CD1c-positive myeloid dendritic cell (primary cell): ENCODE measurements at regions not wholly inside any gene's neighbourhood (a gene's known extent, or its start where the extent isn't known, plus 50 kb on each side); places are given as distances from the start of the nearest gene placed in this dataset.

Source experiments
- DNase-seq: peaks from one replicate; pipeline ENCODE4 v3.0.0-alpha.2; 2016; ENCODE audit errors: extremely low spot score

- DNase-seq: no peak
These were observed 123.7 kb upstream of the NCK2 start for GRCh38 chr2:105621038-105621437.

GRCh38 chr2:105618351-105618659 lies 126.4 kb upstream of the NCK2 start:
- no peak for DNase-seq

DNA sequence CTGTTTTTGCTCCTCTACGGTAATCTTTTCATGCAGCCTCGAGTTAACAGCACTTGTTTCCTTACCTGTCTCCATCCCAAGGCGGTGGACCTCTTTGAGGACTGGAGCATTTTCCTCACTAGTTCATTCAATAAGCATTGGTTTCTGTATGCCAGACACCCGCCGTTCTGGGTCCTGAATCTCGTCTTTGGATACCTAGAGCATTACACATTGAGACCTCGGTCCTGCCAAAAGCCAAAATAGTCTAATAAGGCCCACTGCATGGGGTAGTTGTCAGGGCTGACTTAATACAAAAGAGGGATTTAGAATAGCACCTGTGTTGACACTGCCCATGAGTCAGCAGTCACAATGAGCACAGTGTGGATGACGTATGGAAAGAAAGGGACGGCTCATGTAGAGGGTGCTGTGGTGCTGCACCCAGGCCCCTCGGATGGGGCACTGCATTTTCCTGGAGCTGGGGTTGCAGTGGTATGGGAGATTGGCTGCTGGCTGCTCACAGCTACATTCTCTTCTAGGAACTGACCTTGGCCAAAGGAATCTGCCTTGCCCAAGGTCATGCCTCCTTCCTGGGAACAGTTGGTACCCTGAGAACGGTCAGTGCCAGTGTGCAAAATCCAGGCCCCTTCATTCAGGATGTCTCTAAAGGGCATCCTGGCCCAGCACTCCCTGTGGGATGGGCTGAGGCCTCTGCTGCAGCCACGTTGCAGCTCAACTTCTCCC lies 126.9 kb upstream of the NCK2 start:
- DNase-seq: no peak

GRCh38 chr2:105615305-105615704 lies 129.4 kb upstream of the NCK2 start:
- DNase-seq: no peak

DNA sequence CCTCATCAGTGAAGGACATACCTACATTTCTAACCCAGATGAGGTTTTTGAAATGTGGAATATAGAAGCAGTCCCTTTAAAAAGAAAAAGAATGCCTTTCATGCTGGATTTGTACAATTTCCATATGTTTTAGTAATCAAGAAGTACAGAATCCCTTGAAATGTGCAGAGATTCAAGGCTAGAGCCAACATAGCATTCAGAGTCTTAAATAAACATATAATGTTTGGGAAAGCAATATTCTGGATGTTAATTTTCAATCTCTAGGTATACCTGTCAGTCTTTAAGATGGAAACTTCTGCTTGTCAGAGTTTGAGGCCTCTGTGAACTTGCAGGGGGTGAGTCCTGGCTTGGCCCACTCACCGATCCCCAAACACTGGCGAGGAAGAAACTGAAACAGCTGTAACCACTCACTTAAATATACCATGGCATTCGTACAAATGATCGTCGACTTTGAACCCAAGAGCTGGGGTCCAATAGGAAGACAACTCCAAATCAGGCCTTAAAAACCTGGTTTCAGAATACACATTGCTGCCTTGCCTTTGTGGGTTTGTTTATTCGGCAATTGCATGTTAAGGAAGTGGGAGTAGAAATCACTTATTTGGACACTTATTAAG lies 132.8 kb upstream of the NCK2 start:
- DNase-seq: no peak

- DNase-seq: no peak
These were observed 133.4 kb upstream of the NCK2 start for GRCh38 chr2:105611333-105611637.

DNA sequence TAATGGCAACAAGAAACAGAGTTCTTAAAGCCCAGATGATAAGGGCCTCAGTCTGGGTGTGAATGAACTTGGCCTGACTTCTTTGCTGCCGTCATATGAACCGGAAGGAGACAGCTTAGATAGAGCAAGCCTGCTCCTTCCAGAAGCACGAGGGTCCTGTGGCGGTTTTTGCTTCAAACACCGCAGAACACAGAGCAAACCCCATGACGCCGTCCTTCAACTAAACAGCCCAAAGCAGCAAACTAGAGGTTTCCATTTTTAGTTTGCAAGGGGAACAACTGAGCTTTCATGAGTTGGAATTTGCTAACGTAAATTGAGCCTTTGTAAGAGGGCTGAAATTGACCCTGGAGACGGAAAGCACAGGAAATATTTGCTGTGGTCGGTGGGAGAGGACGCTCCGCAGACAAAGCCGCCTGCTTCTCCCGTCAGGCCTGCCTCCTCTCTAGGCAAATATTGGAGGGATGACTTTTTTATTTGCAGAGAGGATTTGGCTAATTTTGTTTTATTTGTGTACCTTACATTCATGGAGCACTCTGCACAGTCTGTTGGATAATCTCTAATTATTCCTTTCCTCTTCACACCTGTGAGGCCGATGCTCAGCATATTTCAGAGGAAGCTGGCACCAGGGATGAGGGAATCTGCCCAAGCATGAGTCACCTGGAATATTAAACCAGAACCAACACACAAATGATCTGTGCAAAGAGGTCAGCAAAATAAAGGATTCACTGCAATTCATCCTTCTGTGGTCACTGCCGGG lies 134.0 kb upstream of the NCK2 start:
- no peak for DNase-seq

- no peak for DNase-seq
These were observed 134.8 kb upstream of the NCK2 start for GRCh38 chr2:105609746-105610402.

- DNase-seq: no peak
These were observed 136.7 kb upstream of the NCK2 start for GRCh38 chr2:105607920-105608504.

- no peak for DNase-seq
These were observed 138.6 kb upstream of the NCK2 start for GRCh38 chr2:105606081-105606480.

GRCh38 chr2:105604938-105605337 lies 139.8 kb upstream of the NCK2 start:
- DNase-seq: no peak

- no peak for DNase-seq
These were observed 143.5 kb upstream of the NCK2 start for GRCh38 chr2:105600949-105601794.

DNA sequence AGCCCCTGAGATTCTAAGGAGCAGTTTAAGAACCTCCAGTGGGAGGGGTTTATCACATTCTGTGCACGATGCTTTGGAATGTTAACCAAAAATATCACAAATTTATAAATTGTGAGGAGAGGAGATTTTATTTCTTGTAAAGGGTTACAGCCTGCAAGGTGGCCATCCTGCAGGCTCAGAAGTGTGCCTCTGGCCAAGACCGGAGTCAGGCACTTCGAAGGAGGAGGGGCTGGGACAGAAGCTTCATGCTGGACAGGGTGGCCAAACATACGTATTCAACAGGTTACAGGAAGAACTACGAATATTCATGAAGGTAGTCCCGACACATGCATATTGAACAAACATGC lies 144.1 kb upstream of the NCK2 start:
- DNase-seq: no peak

DNA sequence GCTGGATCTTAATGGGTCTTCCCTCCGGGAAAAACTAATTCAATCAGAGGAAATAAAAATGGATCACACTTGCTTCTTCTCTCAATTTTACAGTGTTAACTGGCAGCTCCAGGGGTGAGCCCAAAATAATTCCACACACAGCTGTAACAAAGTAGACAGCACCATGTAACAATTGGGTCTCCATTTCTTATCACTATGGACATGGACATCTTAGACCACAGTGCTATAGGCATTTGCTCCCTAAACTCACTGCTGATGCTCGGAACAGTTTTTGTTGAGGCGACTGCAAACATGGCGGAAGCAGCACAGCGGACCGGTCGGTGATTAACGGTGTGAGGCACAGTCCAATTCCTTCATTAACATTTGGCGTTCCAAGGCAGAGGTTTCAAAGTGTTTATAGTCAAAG lies 144.7 kb upstream of the NCK2 start:
- no peak for DNase-seq

DNA sequence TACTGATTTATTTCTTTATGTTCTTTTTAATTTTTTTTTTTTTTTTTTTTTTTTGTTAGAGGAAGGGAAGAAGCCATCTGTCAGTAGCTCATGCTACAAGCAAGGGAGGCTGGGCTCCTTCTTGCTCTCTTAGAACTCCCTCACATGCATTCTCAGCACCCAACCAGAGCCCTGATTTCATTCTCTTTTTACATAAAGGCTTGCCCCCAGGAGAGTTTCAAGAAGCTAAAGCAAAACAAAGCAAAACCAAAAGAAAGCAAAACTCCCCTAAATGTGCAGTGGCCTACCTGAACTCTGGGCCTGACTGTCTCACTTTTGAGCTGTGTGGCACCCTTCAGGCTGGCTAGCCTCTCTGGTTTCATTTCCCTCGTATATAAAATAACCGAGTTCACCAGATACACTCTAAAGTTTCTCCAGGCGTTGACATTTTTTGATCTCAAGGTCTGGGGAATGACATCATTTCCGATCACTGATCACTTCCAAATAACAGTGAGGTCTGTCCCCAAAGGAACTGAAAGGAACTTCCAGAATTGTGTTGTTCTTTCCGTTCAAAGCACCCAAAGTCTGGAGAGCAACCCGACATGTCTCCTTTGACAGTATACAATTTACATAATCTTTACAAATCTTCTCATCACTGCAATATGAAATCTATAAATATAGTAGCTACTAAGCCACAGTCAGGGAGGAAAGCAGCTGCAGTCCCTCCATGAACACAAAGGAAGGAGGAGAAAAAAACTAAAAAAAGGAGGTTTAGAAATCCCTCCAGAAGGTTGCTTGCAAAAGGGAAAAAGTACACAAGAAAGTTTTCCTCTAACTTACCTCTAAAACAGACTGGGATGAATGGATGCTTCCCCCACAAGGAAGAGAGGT lies 145.6 kb upstream of the NCK2 start:
- no peak for DNase-seq

DNA sequence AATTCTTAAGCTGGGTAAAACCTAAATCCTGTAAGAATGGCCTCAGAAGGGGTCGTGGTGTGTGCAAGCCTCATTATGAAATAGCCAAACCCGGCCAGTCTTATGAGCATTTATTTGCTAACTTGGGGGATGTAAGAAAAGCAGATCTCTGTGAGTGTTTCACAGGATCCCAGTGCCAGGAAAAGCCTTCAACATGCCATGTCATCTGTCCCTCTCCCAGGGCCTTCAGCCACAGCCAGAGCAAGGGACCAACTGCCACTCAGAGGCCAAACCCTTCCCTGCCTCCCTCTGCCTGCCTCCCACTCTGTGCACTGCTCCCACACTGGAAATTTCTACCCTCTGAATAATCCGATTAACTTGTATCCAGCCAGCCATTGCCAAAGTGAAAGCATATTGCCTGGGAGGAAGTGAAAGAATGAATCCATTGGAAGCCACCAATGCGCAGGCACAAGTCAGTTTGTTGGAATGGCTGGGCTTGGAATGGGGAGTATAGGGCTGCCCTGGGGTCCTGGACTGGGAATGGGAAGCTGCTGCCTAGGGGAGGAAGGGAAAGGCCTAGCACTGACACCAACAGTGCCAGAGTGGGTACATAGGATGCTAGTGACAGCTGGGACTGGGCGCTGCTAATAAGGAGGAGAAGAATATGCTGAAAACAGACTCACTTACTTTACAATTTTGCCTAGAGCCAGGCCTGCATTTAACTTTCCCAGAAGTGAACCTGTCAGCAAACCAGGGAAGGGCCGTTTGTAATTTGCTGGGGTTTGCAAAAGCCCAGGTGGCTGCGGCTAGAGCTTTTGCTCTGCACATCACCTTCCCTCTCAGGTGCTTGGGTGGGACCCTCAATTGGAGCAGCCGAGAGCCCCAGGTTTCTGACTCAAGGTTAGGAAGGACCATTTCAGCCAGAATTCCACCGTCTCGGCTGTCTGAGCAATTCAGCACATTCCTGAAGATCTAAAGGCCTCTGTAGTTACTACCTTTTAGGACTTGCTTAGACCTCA lies 146.6 kb upstream of the NCK2 start:
- no peak for DNase-seq

- no peak for DNase-seq
These were observed 147.5 kb upstream of the NCK2 start for GRCh38 chr2:105597011-105597805.

DNA sequence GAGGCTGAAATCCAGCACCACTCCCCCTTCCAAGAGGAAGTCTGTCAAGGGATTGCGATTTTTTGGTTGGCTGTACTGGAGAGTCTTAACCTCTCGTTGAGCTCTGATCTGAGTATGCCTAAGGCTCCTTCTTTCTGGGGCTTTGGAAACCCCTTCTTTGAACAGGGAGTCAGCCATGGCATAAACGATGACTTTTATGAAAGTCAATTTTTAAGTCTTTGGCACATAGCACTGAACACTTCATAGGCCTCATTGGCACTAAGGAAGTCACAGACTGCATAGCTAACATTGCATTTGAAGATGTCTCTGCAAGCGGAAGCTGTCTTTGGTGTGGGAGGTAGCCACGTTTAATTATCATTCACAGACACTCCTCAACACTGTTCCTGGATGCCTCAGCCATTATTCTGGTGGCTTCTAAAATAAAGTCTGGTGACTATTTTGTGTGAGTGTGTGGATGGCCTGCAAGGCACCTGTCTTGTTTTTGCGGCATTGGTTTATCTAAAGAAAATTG lies 148.2 kb upstream of the NCK2 start:
- DNase-seq: no peak
